WTC11 (cell line): ENCODE measurements at regions not wholly inside any gene's neighbourhood (a gene's known extent, or its start where the extent isn't known, plus 50 kb on each side); places are given as distances from the start of the nearest gene placed in this dataset.

Experiments used
- ATAC-seq: fragments of 200-7000 bp; cut with Tn5 transposase; 2 replicates; pipeline ENCODE4 v1.10.0; 2021; ENCODE audit warnings: mild to moderate bottlenecking, moderate library complexity
- CTCF ChIA-PET: fragments of 300-600 bp; sonication (Branson Sonifier 250); formaldehyde crosslinking; loops from one replicate; lab custom pipeline; 2021; ENCODE audit warnings: antibody characterized with exemption; lab: Charles Lee
- POLR2A ChIA-PET: fragments of 350-600 bp; sonication (Branson Sonifier 250); formaldehyde crosslinking; loops from one replicate; lab custom pipeline; 2021; ENCODE audit warnings: antibody characterized with exemption; lab: Charles Lee
- DNase-seq: peaks from one replicate; pipeline ENCODE4 v3.0.0; 2021; ENCODE audit warnings: low spot score
- H3K27ac Mint-ChIP-seq: 2 replicates; pipeline ENCODE4 v1.8.0; 2021; ENCODE audit warnings: mixed read lengths
- H3K27me3 Mint-ChIP-seq: 2 replicates; pipeline ENCODE4 v1.8.0; 2021; ENCODE audit warnings: low read depth, mild to moderate bottlenecking, moderate library complexity, mixed read lengths
- H3K36me3 Mint-ChIP-seq: 2 replicates; pipeline ENCODE4 v1.8.0; 2021; ENCODE audit warnings: mixed read lengths
- H3K4me1 Mint-ChIP-seq: 2 replicates; pipeline ENCODE4 v1.8.0; 2022; ENCODE audit warnings: mixed read lengths
- H3K4me3 Mint-ChIP-seq: 2 replicates; pipeline ENCODE4 v1.8.0; 2021; ENCODE audit warnings: mild to moderate bottlenecking, moderate library complexity, mixed read lengths
- H3K9me3 Mint-ChIP-seq: 2 replicates; pipeline ENCODE4 v1.8.0; 2021; ENCODE audit warnings: mixed read lengths
- ATF1 ChIP-seq: sonication (generic); formaldehyde crosslinking; IDR thresholded peaks from 2 replicates; pipeline ENCODE4 v1.8.1; 2023; ENCODE audit warnings: mild to moderate bottlenecking, moderate library complexity, missing genetic modification reagents
- GABPB1 ChIP-seq: sonication (generic); formaldehyde crosslinking; IDR thresholded peaks from 2 replicates; pipeline ENCODE4 v1.8.1; 2023; ENCODE audit warnings: mild to moderate bottlenecking, missing genetic modification reagents
- NFATC4 ChIP-seq: fragments of 250-450 bp; sonication (Bioruptor Pico); IDR thresholded peaks from 2 replicates; pipeline ENCODE4 v1.9.0; 2021; ENCODE audit warnings: mild to moderate bottlenecking
- NR3C1 ChIP-seq: sonication (generic); formaldehyde crosslinking; conservative IDR thresholded peaks from 2 replicates; pipeline ENCODE4 v1.8.1; 2023; ENCODE audit warnings: low read depth, mild to moderate bottlenecking, missing genetic modification reagents
- SP1 ChIP-seq: sonication (generic); formaldehyde crosslinking; conservative IDR thresholded peaks from 2 replicates; pipeline ENCODE4 v1.8.1; 2022; ENCODE audit warnings: missing genetic modification reagents
- ZNF232 ChIP-seq: sonication (generic); formaldehyde crosslinking; IDR thresholded peaks from 2 replicates; pipeline ENCODE4 v1.8.0; 2022; ENCODE audit warnings: mild to moderate bottlenecking, missing genetic modification reagents
- ZNF263 ChIP-seq: sonication (generic); formaldehyde crosslinking; IDR thresholded peaks from 2 replicates; pipeline ENCODE4 v1.8.1; 2022; ENCODE audit warnings: low read depth, mild to moderate bottlenecking, moderate library complexity, missing genetic modification reagents
- TF ChIP-seq, protein P1 (sequence below): sonication (generic); formaldehyde crosslinking; IDR thresholded peaks from 2 replicates; pipeline ENCODE4 v1.8.1; 2023; ENCODE audit warnings: mild to moderate bottlenecking, missing genetic modification reagents
- TF ChIP-seq, protein P2 (sequence below): fragments of 250-450 bp; sonication (Bioruptor Pico); IDR thresholded peaks from 2 replicates; pipeline ENCODE4 v1.9.0; 2021; ENCODE audit warnings: mild to moderate bottlenecking, borderline replicate concordance
- TF ChIP-seq, protein P3 (sequence below): fragments of 250-450 bp; sonication (Bioruptor Pico); IDR thresholded peaks from 2 replicates; pipeline ENCODE4 v1.9.0; 2021; ENCODE audit warnings: mild to moderate bottlenecking
- TF ChIP-seq, protein P4 (sequence below): sonication (generic); formaldehyde crosslinking; IDR thresholded peaks from 2 replicates; pipeline ENCODE4 v1.8.0; 2022; ENCODE audit warnings: mild to moderate bottlenecking, missing genetic modification reagents
- TF ChIP-seq, protein P5 (sequence below): sonication (generic); formaldehyde crosslinking; conservative IDR thresholded peaks from 2 replicates; pipeline ENCODE4 v1.8.1; 2023; ENCODE audit warnings: mild to moderate bottlenecking, low read depth, missing genetic modification reagents, moderate library complexity
- TF ChIP-seq, protein P6 (sequence below): fragments of 250-450 bp; sonication (Bioruptor Pico); IDR thresholded peaks from 2 replicates; pipeline ENCODE4 v1.9.0; 2021; ENCODE audit warnings: moderate library complexity, mild to moderate bottlenecking, inconsistent platforms, borderline replicate concordance
- TF ChIP-seq, protein P7 (sequence below): sonication (generic); formaldehyde crosslinking; IDR thresholded peaks from 2 replicates; pipeline ENCODE4 v1.8.1; 2023; ENCODE audit warnings: mild to moderate bottlenecking, missing genetic modification reagents, moderate library complexity
- TF ChIP-seq, protein P8 (sequence below): sonication (generic); formaldehyde crosslinking; IDR thresholded peaks from 2 replicates; pipeline ENCODE4 v1.8.0; 2023; ENCODE audit warnings: missing genetic modification reagents

DNA sequence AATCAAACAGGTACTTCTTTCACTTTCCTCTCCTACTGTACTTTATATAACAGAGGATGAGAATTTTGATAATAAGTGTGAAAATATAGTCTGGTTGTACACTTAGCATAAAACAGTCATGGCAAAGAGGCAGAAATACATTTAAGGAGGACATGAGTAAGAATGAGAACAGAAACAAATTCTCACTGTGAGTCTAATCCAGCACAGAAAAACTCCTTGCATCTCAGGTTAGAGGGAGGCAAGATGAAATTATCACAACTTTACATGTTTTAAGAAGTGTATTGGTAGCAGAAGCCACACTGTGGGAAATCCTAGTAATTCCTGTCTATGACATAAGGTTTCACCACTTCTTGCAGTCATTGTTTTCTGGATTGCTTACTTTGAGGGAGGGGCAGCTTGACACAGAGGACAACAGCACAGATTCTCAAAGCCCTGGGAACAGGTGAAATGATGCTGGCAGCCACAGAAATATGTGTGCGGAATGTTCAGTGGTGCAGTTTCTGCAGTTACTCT is 733.6 kb upstream of the GBE1 start (continued):
- TF ChIP-seq, protein P1, sequence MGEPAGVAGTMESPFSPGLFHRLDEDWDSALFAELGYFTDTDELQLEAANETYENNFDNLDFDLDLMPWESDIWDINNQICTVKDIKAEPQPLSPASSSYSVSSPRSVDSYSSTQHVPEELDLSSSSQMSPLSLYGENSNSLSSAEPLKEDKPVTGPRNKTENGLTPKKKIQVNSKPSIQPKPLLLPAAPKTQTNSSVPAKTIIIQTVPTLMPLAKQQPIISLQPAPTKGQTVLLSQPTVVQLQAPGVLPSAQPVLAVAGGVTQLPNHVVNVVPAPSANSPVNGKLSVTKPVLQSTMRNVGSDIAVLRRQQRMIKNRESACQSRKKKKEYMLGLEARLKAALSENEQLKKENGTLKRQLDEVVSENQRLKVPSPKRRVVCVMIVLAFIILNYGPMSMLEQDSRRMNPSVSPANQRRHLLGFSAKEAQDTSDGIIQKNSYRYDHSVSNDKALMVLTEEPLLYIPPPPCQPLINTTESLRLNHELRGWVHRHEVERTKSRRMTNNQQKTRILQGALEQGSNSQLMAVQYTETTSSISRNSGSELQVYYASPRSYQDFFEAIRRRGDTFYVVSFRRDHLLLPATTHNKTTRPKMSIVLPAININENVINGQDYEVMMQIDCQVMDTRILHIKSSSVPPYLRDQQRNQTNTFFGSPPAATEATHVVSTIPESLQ, result no peak
- no peak for TF ChIP-seq ATF1 (CRISPR knock-in tag)
- TF ChIP-seq, protein P2, sequence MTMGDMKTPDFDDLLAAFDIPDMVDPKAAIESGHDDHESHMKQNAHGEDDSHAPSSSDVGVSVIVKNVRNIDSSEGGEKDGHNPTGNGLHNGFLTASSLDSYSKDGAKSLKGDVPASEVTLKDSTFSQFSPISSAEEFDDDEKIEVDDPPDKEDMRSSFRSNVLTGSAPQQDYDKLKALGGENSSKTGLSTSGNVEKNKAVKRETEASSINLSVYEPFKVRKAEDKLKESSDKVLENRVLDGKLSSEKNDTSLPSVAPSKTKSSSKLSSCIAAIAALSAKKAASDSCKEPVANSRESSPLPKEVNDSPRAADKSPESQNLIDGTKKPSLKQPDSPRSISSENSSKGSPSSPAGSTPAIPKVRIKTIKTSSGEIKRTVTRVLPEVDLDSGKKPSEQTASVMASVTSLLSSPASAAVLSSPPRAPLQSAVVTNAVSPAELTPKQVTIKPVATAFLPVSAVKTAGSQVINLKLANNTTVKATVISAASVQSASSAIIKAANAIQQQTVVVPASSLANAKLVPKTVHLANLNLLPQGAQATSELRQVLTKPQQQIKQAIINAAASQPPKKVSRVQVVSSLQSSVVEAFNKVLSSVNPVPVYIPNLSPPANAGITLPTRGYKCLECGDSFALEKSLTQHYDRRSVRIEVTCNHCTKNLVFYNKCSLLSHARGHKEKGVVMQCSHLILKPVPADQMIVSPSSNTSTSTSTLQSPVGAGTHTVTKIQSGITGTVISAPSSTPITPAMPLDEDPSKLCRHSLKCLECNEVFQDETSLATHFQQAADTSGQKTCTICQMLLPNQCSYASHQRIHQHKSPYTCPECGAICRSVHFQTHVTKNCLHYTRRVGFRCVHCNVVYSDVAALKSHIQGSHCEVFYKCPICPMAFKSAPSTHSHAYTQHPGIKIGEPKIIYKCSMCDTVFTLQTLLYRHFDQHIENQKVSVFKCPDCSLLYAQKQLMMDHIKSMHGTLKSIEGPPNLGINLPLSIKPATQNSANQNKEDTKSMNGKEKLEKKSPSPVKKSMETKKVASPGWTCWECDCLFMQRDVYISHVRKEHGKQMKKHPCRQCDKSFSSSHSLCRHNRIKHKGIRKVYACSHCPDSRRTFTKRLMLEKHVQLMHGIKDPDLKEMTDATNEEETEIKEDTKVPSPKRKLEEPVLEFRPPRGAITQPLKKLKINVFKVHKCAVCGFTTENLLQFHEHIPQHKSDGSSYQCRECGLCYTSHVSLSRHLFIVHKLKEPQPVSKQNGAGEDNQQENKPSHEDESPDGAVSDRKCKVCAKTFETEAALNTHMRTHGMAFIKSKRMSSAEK (CRISPR knock-in tag), result no peak
- TF ChIP-seq, protein P3, sequence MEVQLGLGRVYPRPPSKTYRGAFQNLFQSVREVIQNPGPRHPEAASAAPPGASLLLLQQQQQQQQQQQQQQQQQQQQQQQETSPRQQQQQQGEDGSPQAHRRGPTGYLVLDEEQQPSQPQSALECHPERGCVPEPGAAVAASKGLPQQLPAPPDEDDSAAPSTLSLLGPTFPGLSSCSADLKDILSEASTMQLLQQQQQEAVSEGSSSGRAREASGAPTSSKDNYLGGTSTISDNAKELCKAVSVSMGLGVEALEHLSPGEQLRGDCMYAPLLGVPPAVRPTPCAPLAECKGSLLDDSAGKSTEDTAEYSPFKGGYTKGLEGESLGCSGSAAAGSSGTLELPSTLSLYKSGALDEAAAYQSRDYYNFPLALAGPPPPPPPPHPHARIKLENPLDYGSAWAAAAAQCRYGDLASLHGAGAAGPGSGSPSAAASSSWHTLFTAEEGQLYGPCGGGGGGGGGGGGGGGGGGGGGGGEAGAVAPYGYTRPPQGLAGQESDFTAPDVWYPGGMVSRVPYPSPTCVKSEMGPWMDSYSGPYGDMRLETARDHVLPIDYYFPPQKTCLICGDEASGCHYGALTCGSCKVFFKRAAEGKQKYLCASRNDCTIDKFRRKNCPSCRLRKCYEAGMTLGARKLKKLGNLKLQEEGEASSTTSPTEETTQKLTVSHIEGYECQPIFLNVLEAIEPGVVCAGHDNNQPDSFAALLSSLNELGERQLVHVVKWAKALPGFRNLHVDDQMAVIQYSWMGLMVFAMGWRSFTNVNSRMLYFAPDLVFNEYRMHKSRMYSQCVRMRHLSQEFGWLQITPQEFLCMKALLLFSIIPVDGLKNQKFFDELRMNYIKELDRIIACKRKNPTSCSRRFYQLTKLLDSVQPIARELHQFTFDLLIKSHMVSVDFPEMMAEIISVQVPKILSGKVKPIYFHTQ, result no peak
- TF ChIP-seq, all 79 proteins: peak for 0

DNA sequence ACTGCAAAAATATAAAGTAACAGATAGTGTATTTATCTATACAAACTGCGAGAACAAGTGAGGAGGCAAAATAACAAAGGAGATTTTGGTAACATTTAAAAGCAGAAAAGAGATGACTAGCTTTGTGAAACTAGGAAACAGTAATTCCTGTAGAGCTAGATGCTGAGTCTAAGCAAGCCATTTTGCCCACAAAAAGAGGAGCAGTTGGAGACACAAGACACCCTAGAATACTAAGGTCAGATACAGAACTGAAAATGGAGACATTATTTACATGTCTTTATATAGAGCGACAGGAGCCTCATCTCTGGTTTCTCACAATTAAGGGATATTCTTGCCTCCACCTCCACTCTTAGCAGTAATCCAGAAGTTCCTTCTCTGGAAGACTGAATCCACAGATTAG is 732.4 kb upstream of the GBE1 start:
- no peaks in the 10 kb centered on the region for H3K9me3 Mint-ChIP-seq
- TF ChIP-seq NR3C1 (CRISPR knock-in tag) (no peak), SP1 (CRISPR knock-in tag) (no peak), ZNF232 (no peak), GABPB1 (CRISPR knock-in tag) (no peak), NFATC4 (CRISPR knock-in tag) (no peak), ZNF263 (CRISPR knock-in tag) (no peak)
- TF ChIP-seq, protein P4, sequence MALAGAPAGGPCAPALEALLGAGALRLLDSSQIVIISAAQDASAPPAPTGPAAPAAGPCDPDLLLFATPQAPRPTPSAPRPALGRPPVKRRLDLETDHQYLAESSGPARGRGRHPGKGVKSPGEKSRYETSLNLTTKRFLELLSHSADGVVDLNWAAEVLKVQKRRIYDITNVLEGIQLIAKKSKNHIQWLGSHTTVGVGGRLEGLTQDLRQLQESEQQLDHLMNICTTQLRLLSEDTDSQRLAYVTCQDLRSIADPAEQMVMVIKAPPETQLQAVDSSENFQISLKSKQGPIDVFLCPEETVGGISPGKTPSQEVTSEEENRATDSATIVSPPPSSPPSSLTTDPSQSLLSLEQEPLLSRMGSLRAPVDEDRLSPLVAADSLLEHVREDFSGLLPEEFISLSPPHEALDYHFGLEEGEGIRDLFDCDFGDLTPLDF (CRISPR knock-in tag), result no peak
- TF ChIP-seq, protein P5, sequence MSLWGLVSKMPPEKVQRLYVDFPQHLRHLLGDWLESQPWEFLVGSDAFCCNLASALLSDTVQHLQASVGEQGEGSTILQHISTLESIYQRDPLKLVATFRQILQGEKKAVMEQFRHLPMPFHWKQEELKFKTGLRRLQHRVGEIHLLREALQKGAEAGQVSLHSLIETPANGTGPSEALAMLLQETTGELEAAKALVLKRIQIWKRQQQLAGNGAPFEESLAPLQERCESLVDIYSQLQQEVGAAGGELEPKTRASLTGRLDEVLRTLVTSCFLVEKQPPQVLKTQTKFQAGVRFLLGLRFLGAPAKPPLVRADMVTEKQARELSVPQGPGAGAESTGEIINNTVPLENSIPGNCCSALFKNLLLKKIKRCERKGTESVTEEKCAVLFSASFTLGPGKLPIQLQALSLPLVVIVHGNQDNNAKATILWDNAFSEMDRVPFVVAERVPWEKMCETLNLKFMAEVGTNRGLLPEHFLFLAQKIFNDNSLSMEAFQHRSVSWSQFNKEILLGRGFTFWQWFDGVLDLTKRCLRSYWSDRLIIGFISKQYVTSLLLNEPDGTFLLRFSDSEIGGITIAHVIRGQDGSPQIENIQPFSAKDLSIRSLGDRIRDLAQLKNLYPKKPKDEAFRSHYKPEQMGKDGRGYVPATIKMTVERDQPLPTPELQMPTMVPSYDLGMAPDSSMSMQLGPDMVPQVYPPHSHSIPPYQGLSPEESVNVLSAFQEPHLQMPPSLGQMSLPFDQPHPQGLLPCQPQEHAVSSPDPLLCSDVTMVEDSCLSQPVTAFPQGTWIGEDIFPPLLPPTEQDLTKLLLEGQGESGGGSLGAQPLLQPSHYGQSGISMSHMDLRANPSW, result no peak
- TF ChIP-seq, protein P6, sequence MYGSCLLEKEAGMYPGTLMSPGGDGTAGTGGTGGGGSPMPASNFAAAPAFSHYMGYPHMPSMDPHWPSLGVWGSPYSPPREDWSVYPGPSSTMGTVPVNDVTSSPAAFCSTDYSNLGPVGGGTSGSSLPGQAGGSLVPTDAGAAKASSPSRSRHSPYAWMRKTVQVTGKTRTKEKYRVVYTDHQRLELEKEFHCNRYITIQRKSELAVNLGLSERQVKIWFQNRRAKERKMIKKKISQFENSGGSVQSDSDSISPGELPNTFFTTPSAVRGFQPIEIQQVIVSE (CRISPR knock-in tag), result no peak
- TF ChIP-seq, protein P7, sequence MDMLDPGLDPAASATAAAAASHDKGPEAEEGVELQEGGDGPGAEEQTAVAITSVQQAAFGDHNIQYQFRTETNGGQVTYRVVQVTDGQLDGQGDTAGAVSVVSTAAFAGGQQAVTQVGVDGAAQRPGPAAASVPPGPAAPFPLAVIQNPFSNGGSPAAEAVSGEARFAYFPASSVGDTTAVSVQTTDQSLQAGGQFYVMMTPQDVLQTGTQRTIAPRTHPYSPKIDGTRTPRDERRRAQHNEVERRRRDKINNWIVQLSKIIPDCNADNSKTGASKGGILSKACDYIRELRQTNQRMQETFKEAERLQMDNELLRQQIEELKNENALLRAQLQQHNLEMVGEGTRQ (CRISPR knock-in tag), result no peak
- TF ChIP-seq, protein P8, sequence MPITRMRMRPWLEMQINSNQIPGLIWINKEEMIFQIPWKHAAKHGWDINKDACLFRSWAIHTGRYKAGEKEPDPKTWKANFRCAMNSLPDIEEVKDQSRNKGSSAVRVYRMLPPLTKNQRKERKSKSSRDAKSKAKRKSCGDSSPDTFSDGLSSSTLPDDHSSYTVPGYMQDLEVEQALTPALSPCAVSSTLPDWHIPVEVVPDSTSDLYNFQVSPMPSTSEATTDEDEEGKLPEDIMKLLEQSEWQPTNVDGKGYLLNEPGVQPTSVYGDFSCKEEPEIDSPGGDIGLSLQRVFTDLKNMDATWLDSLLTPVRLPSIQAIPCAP (CRISPR knock-in tag), result no peak
- H3K4me1 Mint-ChIP-seq, result no peaks in the 10 kb centered on the region
- no peaks in the 10 kb centered on the region for H3K36me3 Mint-ChIP-seq
- H3K4me3 Mint-ChIP-seq, result no peak overlapping the region
- no peaks in the 10 kb centered on the region for H3K27me3 Mint-ChIP-seq
- ChIA-PET CTCF (no interaction called here), POLR2A (no interaction called here)
- no peak overlapping the region for H3K27ac Mint-ChIP-seq
- no peak for DNase-seq
- ATAC-seq, result no peak
